CD14-positive monocyte (primary cell): ENCODE measurements at regions not wholly inside any gene's neighbourhood (a gene's known extent, or its start where the extent isn't known, plus 50 kb on each side); places are given as distances from the start of the nearest gene placed in this dataset.

Experiments
- DNase-seq, 3 donors: peaks; one replicate each; pipeline ENCODE4 v3.0.0-alpha.2; 2011 to 2022
- H2AFZ ChIP-seq: 2 replicates; pipeline ENCODE4 v1.6.0; 2012; ENCODE audit warnings: mild to moderate bottlenecking, low read depth, low read length, inconsistent platforms; ENCODE audit not compliant: insufficient read depth, poor library complexity, severe bottlenecking
- H3K27ac ChIP-seq, 2 donors: 1 replicate in 1 of 2; 2 replicates in 1 of 2; pipeline ENCODE4 v1.5.1; 2012 to 2013; ENCODE audit warnings: low read length in 2 of 2, control low read depth in 1 of 2, inconsistent platforms in 1 of 2, low read depth in 1 of 2, mild to moderate bottlenecking in 1 of 2
- H3K27me3 ChIP-seq, 2 donors: one replicate each; pipeline versions ENCODE4 v1.6.0 to v1.6.1; 2011 to 2013; ENCODE audit warnings: low read length in 2 of 2; ENCODE audit not compliant: control insufficient read depth in 2 of 2, insufficient read depth in 2 of 2
- H3K36me3 ChIP-seq, 2 donors: replicated peaks in 1 of 2; 1 replicate in 1 of 2; 2 replicates in 1 of 2; pipeline versions ENCODE4 v1.5.1 to v1.6.1; 2012 to 2013; ENCODE audit warnings: low read length in 2 of 2, control low read depth in 1 of 2, inconsistent platforms in 1 of 2, mild to moderate bottlenecking in 1 of 2; ENCODE audit not compliant: insufficient read depth in 2 of 2, control insufficient read depth in 1 of 2
- H3K4me1 ChIP-seq, 2 donors: 1 replicate in 1 of 2; 2 replicates in 1 of 2; pipeline versions ENCODE4 v1.5.1 to v1.6.1; 2012 to 2013; ENCODE audit warnings: low read length in 2 of 2, control low read depth in 1 of 2, inconsistent platforms in 1 of 2, mild to moderate bottlenecking in 1 of 2, moderate library complexity in 1 of 2; ENCODE audit not compliant: insufficient read depth in 2 of 2, control insufficient read depth in 1 of 2
- H3K4me2 ChIP-seq: replicated peaks from 2 replicates; pipeline ENCODE3; 2012; ENCODE audit warnings: low read length, moderate library complexity, mild to moderate bottlenecking; ENCODE audit not compliant: poor library complexity, severe bottlenecking; ENCODE audit errors: extremely low read depth
- H3K4me3 ChIP-seq, 3 experiments: fragments of 200-600 bp in 1 of 3; sonication (generic) in 1 of 3; replicated peaks in 1 of 3; 1 replicate in 2 of 3; 2 replicates in 1 of 3; pipeline ENCODE4 v1.5.1; 2011 to 2013; ENCODE audit warnings: low read length in 3 of 3, mild to moderate bottlenecking in 3 of 3, control low read depth in 2 of 3, low read depth in 2 of 3, inconsistent platforms in 1 of 3, moderate library complexity in 1 of 3
- H3K79me2 ChIP-seq: 2 replicates; pipeline ENCODE4 v1.6.0; 2012; ENCODE audit warnings: mild to moderate bottlenecking, control low read depth, inconsistent platforms, low read length, moderate library complexity; ENCODE audit not compliant: insufficient read depth
- H3K9ac ChIP-seq: 2 replicates; pipeline ENCODE4 v1.6.0; 2017; ENCODE audit warnings: low read length, mild to moderate bottlenecking; ENCODE audit not compliant: insufficient read depth, poor library complexity, severe bottlenecking
- H3K9me3 ChIP-seq, 2 donors: replicated peaks in 1 of 2; 1 replicate in 1 of 2; 2 replicates in 1 of 2; pipeline versions ENCODE4 v1.5.1 to v1.6.1; 2012 to 2013; ENCODE audit warnings: low read length in 2 of 2, control low read depth in 1 of 2; ENCODE audit not compliant: control insufficient read depth in 1 of 2, insufficient read depth in 1 of 2
- H4K20me1 ChIP-seq: 2 replicates; pipeline ENCODE4 v1.6.0; 2012; ENCODE audit warnings: mild to moderate bottlenecking, low read length, control low read depth, moderate library complexity; ENCODE audit not compliant: insufficient read depth
- H3K27ac Mint-ChIP-seq, 7 donors: one replicate each; pipeline ENCODE4 v1.8.0; 2020; ENCODE audit warnings: mild to moderate bottlenecking in 7 of 7, mixed read lengths in 7 of 7, moderate library complexity in 6 of 7, inconsistent platforms in 2 of 7
- H3K27me3 Mint-ChIP-seq, 3 donors: one replicate each; pipeline ENCODE4 v1.8.0; 2021 to 2022; ENCODE audit warnings: low read depth in 3 of 3, mild to moderate bottlenecking in 3 of 3, mixed read lengths in 3 of 3, moderate library complexity in 3 of 3, inconsistent platforms in 1 of 3
- H3K36me3 Mint-ChIP-seq, 2 donors: one replicate each; pipeline ENCODE4 v1.8.0; 2020; ENCODE audit warnings: mixed read lengths in 2 of 2, inconsistent platforms in 1 of 2, mild to moderate bottlenecking in 1 of 2
- H3K4me1 Mint-ChIP-seq: one replicate; pipeline ENCODE4 v1.8.0; 2020; ENCODE audit warnings: mild to moderate bottlenecking, mixed read lengths
- H3K4me3 Mint-ChIP-seq, 2 donors: one replicate each; pipeline ENCODE4 v1.8.0; 2020; ENCODE audit warnings: mild to moderate bottlenecking in 2 of 2, mixed read lengths in 2 of 2, moderate library complexity in 1 of 2
- H3K9me3 Mint-ChIP-seq, 7 donors: one replicate each; pipeline ENCODE4 v1.8.0; 2020 to 2022; ENCODE audit warnings: mixed read lengths in 7 of 7, mild to moderate bottlenecking in 6 of 7, moderate library complexity in 6 of 7, inconsistent platforms in 2 of 7
- CTCF ChIP-seq: fragments of 200-600 bp; IDR thresholded peaks from one replicate; pipeline ENCODE4 v1.8.0; 2022; ENCODE audit warnings: antibody characterized with exemption, mild to moderate bottlenecking
- WGBS: methylation state at CpG from one replicate; pipeline ENCODE4 v1.1.5; 2013; ENCODE audit warnings: missing lambda C conversion rate; ENCODE audit not compliant: insufficient coverage; 5-methylcytosine and 5-hydroxymethylcytosine counted together
- intact Hi-C, 2 donors: fragments of 100-400 bp; cut with micrococcal nuclease; formaldehyde crosslinking; loops; one replicate each; pipeline versions ENCODE4 v1.15.0 to v1.15.1; 2023

- no peaks in the 10 kb centered on the region for H3K36me3 Mint-ChIP-seq
- no peak for DNase-seq
- Histone ChIP-seq H3K4me2 (no peak overlapping the region), H3K27me3 (no peaks in the 10 kb centered on the region), H3K9me3 (no peaks in the 10 kb centered on the region), H3K27ac (no peak overlapping the region), H3K4me3 (no peak overlapping the region), H3K36me3 (no peaks in the 10 kb centered on the region), H3K9ac (no peak overlapping the region), H3K79me2 (no peaks in the 10 kb centered on the region), H2AFZ (no peak overlapping the region), H3K4me1 (no peaks in the 10 kb centered on the region), H4K20me1 (no peaks in the 10 kb centered on the region)
- H3K27me3 Mint-ChIP-seq, result no peaks in the 10 kb centered on the region
- TF ChIP-seq CTCF, result no peak
- no peak overlapping the region for H3K27ac Mint-ChIP-seq
- no peak overlapping the region for H3K4me3 Mint-ChIP-seq
- intact Hi-C loops, result no loop called here
- no peaks in the 10 kb centered on the region for H3K4me1 Mint-ChIP-seq
- no CpG with 5 or more reads among the region's 2 CpGs for WGBS
- peaks cover 0 to 5% (median 2%) of the 10 kb centered on the region in 7 donors for H3K9me3 Mint-ChIP-seq
These were observed 576.9 kb upstream of the SGCD start for GRCh38 chr5:155750101-155750500.

GRCh38 chr5:155750571-155750970, 576.4 kb upstream of the SGCD start:
- Histone ChIP-seq H3K4me1 (no peaks in the 10 kb centered on the region), H4K20me1 (no peaks in the 10 kb centered on the region), H3K9me3 (no peaks in the 10 kb centered on the region), H3K36me3 (no peaks in the 10 kb centered on the region), H3K4me2 (no peak overlapping the region), H3K4me3 (no peak overlapping the region), H3K9ac (no peak overlapping the region), H3K27ac (no peak overlapping the region), H2AFZ (no peak overlapping the region), H3K79me2 (no peaks in the 10 kb centered on the region), H3K27me3 (no peaks in the 10 kb centered on the region)
- Mint-ChIP-seq H3K27me3 (no peaks in the 10 kb centered on the region), H3K4me1 (no peaks in the 10 kb centered on the region), H3K27ac (no peak overlapping the region), H3K4me3 (no peak overlapping the region), H3K9me3 (peaks cover 0 to 5% (median 2%) of the 10 kb centered on the region in 7 donors), H3K36me3 (no peaks in the 10 kb centered on the region)
- DNase-seq, result no peak
- intact Hi-C loops, result no loop called here
- TF ChIP-seq CTCF, result no peak
